ENCODE measurements at regions not wholly inside any gene's neighbourhood (a gene's known extent, or its start where the extent isn't known, plus 50 kb on each side); places are given as distances from the start of the nearest gene placed in this dataset.

- H3K4me3 ChIP-seq (replicated peaks in 1 of 4; ENCODE audit: control extremely low read depth in 1 of 4, insufficient read depth in 1 of 4, low read depth in 3 of 4, low read length in 4 of 4) = no peak overlapping the region
- no peaks in the 10 kb centered on the region for H4K20me1 ChIP-seq (ENCODE audit: control insufficient read depth, extremely low read depth, insufficient read depth, low read length)
- no peaks in the 10 kb centered on the region for H3K36me3 ChIP-seq (ENCODE audit: control insufficient read depth, insufficient read depth, low read length)
- no peak overlapping the region for H3K9ac ChIP-seq (ENCODE audit: insufficient read depth, low read length)
- H3K79me2 ChIP-seq (ENCODE audit: control insufficient read depth, insufficient read depth, low read length) = no peaks in the 10 kb centered on the region
- H2AFZ ChIP-seq (ENCODE audit: low read length) = no peak overlapping the region
- H3K27me3 ChIP-seq (ENCODE audit: control insufficient read depth, insufficient read depth, low read length) = no peaks in the 10 kb centered on the region
- TF ChIP-seq EZH2 (IDR thresholded peaks at IDR 0.05; ENCODE audit: low read length, missing control alignments) (no peak), CTCF (conservative IDR thresholded peaks at IDR 0.05 in 1 of 2, IDR thresholded peaks at IDR 0.05 in 1 of 2; ENCODE audit: low read depth in 1 of 2, low read length in 2 of 2) (no peak)
- no peaks in the 10 kb centered on the region for H3K4me1 ChIP-seq (ENCODE audit: control insufficient read depth, extremely low read depth, insufficient read depth, low read length)
- no peaks in the 10 kb centered on the region for H3K9me3 ChIP-seq (ENCODE audit: control insufficient read depth, insufficient read depth, low read depth, low read length)
- no peak for DNase-seq (ENCODE audit: low read depth in 2 of 2)
- H3K4me2 ChIP-seq (ENCODE audit: extremely low read depth, insufficient read depth, low read length) = no peak overlapping the region
- H3K27ac ChIP-seq (ENCODE audit: insufficient read depth, low read length) = no peak overlapping the region
Measured at GRCh38 chr14:42624980-42625761, 1018.5 kb downstream of the LRFN5 start.

GRCh38 chr14:42617005-42617404 is 1010.3 kb downstream of the LRFN5 start:
- H3K4me2 ChIP-seq (ENCODE audit: extremely low read depth, insufficient read depth, low read length) = no peak overlapping the region
- no peaks in the 10 kb centered on the region for H4K20me1 ChIP-seq (ENCODE audit: control insufficient read depth, extremely low read depth, insufficient read depth, low read length)
- DNase-seq (ENCODE audit: low read depth in 2 of 2) = no peak
- no peak overlapping the region for H3K4me3 ChIP-seq (replicated peaks in 1 of 4; ENCODE audit: control extremely low read depth in 1 of 4, insufficient read depth in 1 of 4, low read depth in 3 of 4, low read length in 4 of 4)
- no peak overlapping the region for H3K27ac ChIP-seq (ENCODE audit: insufficient read depth, low read length)
- TF ChIP-seq EZH2 (IDR thresholded peaks at IDR 0.05; ENCODE audit: low read length, missing control alignments) (no peak), CTCF (conservative IDR thresholded peaks at IDR 0.05 in 1 of 2, IDR thresholded peaks at IDR 0.05 in 1 of 2; ENCODE audit: low read depth in 1 of 2, low read length in 2 of 2) (no peak)
- H3K9me3 ChIP-seq (ENCODE audit: control insufficient read depth, insufficient read depth, low read depth, low read length) = no peaks in the 10 kb centered on the region
- no peaks in the 10 kb centered on the region for H3K79me2 ChIP-seq (ENCODE audit: control insufficient read depth, insufficient read depth, low read length)
- H3K4me1 ChIP-seq (ENCODE audit: control insufficient read depth, extremely low read depth, insufficient read depth, low read length) = no peaks in the 10 kb centered on the region
- H2AFZ ChIP-seq (ENCODE audit: low read length) = no peak overlapping the region
- H3K36me3 ChIP-seq (ENCODE audit: control insufficient read depth, insufficient read depth, low read length) = no peaks in the 10 kb centered on the region
- no peaks in the 10 kb centered on the region for H3K27me3 ChIP-seq (ENCODE audit: control insufficient read depth, insufficient read depth, low read length)
- H3K9ac ChIP-seq (ENCODE audit: insufficient read depth, low read length) = no peak overlapping the region

DNA sequence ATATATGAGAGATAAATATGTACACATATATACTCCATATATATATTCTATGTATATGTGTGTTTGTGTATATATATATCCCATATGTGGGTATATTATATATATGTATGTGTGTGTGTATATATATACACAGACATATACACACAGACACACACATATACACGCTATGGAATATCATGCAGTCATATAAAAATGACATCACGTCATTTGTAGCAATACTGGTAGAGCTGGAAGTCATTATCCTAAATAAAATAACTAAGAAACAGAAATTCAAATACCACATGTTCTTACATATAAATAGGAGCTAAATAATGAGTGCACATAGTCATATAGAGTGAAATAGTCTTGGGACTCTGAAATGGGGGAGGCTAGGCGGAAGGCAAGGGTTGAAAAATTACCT is 1000.2 kb downstream of the LRFN5 start:
- H3K9me3 ChIP-seq (ENCODE audit: control insufficient read depth, insufficient read depth, low read depth, low read length) = no peaks in the 10 kb centered on the region
- H2AFZ ChIP-seq (ENCODE audit: low read length) = no peak overlapping the region
- H4K20me1 ChIP-seq (ENCODE audit: control insufficient read depth, extremely low read depth, insufficient read depth, low read length) = no peaks in the 10 kb centered on the region
- TF ChIP-seq CTCF (conservative IDR thresholded peaks at IDR 0.05 in 1 of 2, IDR thresholded peaks at IDR 0.05 in 1 of 2; ENCODE audit: low read depth in 1 of 2, low read length in 2 of 2) (no peak), EZH2 (IDR thresholded peaks at IDR 0.05; ENCODE audit: low read length, missing control alignments) (no peak)
- no peak overlapping the region for H3K9ac ChIP-seq (ENCODE audit: insufficient read depth, low read length)
- no peak overlapping the region for H3K4me3 ChIP-seq (replicated peaks in 1 of 4; ENCODE audit: control extremely low read depth in 1 of 4, insufficient read depth in 1 of 4, low read depth in 3 of 4, low read length in 4 of 4)
- no peak for DNase-seq (ENCODE audit: low read depth in 2 of 2)
- no peaks in the 10 kb centered on the region for H3K36me3 ChIP-seq (ENCODE audit: control insufficient read depth, insufficient read depth, low read length)
- H3K79me2 ChIP-seq (ENCODE audit: control insufficient read depth, insufficient read depth, low read length) = no peaks in the 10 kb centered on the region
- no peak overlapping the region for H3K4me2 ChIP-seq (ENCODE audit: extremely low read depth, insufficient read depth, low read length)
- no peaks in the 10 kb centered on the region for H3K27me3 ChIP-seq (ENCODE audit: control insufficient read depth, insufficient read depth, low read length)
- H3K4me1 ChIP-seq (ENCODE audit: control insufficient read depth, extremely low read depth, insufficient read depth, low read length) = no peaks in the 10 kb centered on the region
- H3K27ac ChIP-seq (ENCODE audit: insufficient read depth, low read length) = no peak overlapping the region
